ENCODE measurements at regions not wholly inside any gene's neighbourhood (a gene's known extent, or its start where the extent isn't known, plus 50 kb on each side); places are given as distances from the start of the nearest gene placed in this dataset.

GRCh38 chr9:32247168-32247567 lies 137.3 kb upstream of the ACO1 start:
- TF ChIP-seq, protein P1, sequence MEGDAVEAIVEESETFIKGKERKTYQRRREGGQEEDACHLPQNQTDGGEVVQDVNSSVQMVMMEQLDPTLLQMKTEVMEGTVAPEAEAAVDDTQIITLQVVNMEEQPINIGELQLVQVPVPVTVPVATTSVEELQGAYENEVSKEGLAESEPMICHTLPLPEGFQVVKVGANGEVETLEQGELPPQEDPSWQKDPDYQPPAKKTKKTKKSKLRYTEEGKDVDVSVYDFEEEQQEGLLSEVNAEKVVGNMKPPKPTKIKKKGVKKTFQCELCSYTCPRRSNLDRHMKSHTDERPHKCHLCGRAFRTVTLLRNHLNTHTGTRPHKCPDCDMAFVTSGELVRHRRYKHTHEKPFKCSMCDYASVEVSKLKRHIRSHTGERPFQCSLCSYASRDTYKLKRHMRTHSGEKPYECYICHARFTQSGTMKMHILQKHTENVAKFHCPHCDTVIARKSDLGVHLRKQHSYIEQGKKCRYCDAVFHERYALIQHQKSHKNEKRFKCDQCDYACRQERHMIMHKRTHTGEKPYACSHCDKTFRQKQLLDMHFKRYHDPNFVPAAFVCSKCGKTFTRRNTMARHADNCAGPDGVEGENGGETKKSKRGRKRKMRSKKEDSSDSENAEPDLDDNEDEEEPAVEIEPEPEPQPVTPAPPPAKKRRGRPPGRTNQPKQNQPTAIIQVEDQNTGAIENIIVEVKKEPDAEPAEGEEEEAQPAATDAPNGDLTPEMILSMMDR (IDR thresholded peaks at IDR 0.05 in 2 of 3, conservative IDR thresholded peaks at IDR 0.05 in 1 of 3; ENCODE audit: borderline replicate concordance in 1 of 3, insufficient read depth in 1 of 3, low read depth in 2 of 3, low read length in 2 of 3) = no peak
- TF ChIP-seq POLR2AphosphoS5 (IDR thresholded peaks at IDR 0.05; ENCODE audit: low read depth, low read length) (no peak), ZBTB33 (IDR thresholded peaks at IDR 0.05; ENCODE audit: extremely low read depth, insufficient replicate concordance, low read length) (no peak), POLR2A (IDR thresholded peaks at IDR 0.05; ENCODE audit: borderline replicate concordance, extremely low read depth, insufficient read depth, insufficient read length) (no peak), SIN3A (IDR thresholded peaks at IDR 0.05; ENCODE audit: low read depth) (no peak), EZH2 (IDR thresholded peaks at IDR 0.05) (no peak), REST (IDR thresholded peaks at IDR 0.05; ENCODE audit: low read depth) (no peak), YY1 (IDR thresholded peaks at IDR 0.05; ENCODE audit: extremely low read depth, insufficient replicate concordance, low read depth, low read length) (no peak), SRF (IDR thresholded peaks at IDR 0.05; ENCODE audit: low read depth) (no peak), MAX (IDR thresholded peaks at IDR 0.05) (no peak), TCF7L2 (IDR thresholded peaks at IDR 0.05; ENCODE audit: borderline replicate concordance, extremely low read depth, insufficient read depth, insufficient read length) (no peak)
